HepG2 (cell line): ENCODE measurements at regions not wholly inside any gene's neighbourhood (a gene's known extent, or its start where the extent isn't known, plus 50 kb on each side); places are given as distances from the start of the nearest gene placed in this dataset.
A peak's percentile ranks its signal among the peaks of the same experiment; 100 is the strongest.

Experiments
- ATAC-seq: fragments of 200-7000 bp; cut with Tn5 transposase; 3 replicates; pipeline ENCODE4 v1.9.1; 2020; ENCODE audit warnings: mild to moderate bottlenecking, moderate library complexity
- BruUV-seq: library from RNA; stranded (reverse); fragments of 400-500 nt; replicated peaks from 2 replicates; lab custom pipeline; 2021; lab: Mats Ljungman, UMichigan
- CTCF ChIA-PET: fragments of 300-600 bp; formaldehyde crosslinking; extraction: SDS; loops from one replicate; lab custom pipeline; 2021; ENCODE audit warnings: low total read pairs, inconsistent platforms, low intra/inter-chr PET ratio; lab: Yijun Ruan, JAX
- POLR2A ChIA-PET: fragments of 350-600 bp; sonication (Branson Sonifier 250); formaldehyde crosslinking; loops from one replicate; lab custom pipeline; 2020; ENCODE audit warnings: antibody characterized with exemption, inconsistent platforms; lab: Yijun Ruan, JAX
- DNase-seq: peaks from one replicate; pipeline ENCODE4 v3.0.0-alpha.2; 2015; ENCODE audit warnings: low spot score
- FAIRE-seq: peaks from 3 replicates; lab custom pipeline; 2011; peaks lifted over from hg19 to GRCh38; lab: Jason Lieb, UNC
- H2AFZ ChIP-seq: one replicate; pipeline ENCODE4 v1.6.1; 2011; ENCODE audit warnings: low read length, inconsistent platforms
- H3K27ac ChIP-seq: fragments of 300-600 bp; 3 replicates; pipeline ENCODE4 v1.8.0; 2011; ENCODE audit warnings: mixed run types, mild to moderate bottlenecking, mixed read lengths, low read length, inconsistent platforms; ENCODE audit not compliant: insufficient read depth; ENCODE audit errors: extremely low read length
- H3K27me3 ChIP-seq, 2 experiments: fragments of 200-600 bp in 1 of 2; 2 replicates in 1 of 2; 3 replicates in 1 of 2; pipeline versions ENCODE4 v1.6.0 to v1.8.0; 2011; ENCODE audit warnings: low read length in 2 of 2, mild to moderate bottlenecking in 2 of 2, moderate library complexity in 2 of 2, inconsistent platforms in 1 of 2; ENCODE audit not compliant: insufficient read depth in 2 of 2, control insufficient read depth in 1 of 2
- H3K36me3 ChIP-seq, 2 experiments: fragments of 200-600 bp in 1 of 2; replicated peaks in 1 of 2; 2 replicates in 1 of 2; 3 replicates in 1 of 2; pipeline versions ENCODE4 v1.5.1 to v1.8.0; 2011; ENCODE audit warnings: low read length in 2 of 2, inconsistent platforms in 1 of 2; ENCODE audit not compliant: insufficient read depth in 2 of 2, control insufficient read depth in 1 of 2
- H3K4me1 ChIP-seq: 2 replicates; pipeline ENCODE4 v1.5.1; 2012; ENCODE audit warnings: low read length, inconsistent platforms; ENCODE audit not compliant: insufficient read depth
- H3K4me2 ChIP-seq: 2 replicates; pipeline ENCODE4 v1.6.0; 2011; ENCODE audit warnings: low read depth, low read length, inconsistent platforms
- H3K4me3 ChIP-seq, 3 experiments: fragments of 200-600 bp in 1 of 3; sonication (generic), shearing (Covaris generic) in 1 of 3; replicated peaks in 1 of 3; 2 replicates each; pipeline ENCODE4 v1.5.1; 2011 to 2016; ENCODE audit warnings: low read length in 3 of 3, inconsistent platforms in 2 of 3, low read depth in 2 of 3, mild to moderate bottlenecking in 2 of 3, control low read depth in 1 of 3, mixed read lengths in 1 of 3; ENCODE audit not compliant: insufficient read depth in 1 of 3
- H3K79me2 ChIP-seq: one replicate; pipeline ENCODE4 v1.6.1; 2011; ENCODE audit warnings: low read length, inconsistent platforms; ENCODE audit not compliant: insufficient read depth
- H3K9ac ChIP-seq: 2 replicates; pipeline ENCODE4 v1.6.0; 2011; ENCODE audit warnings: mild to moderate bottlenecking, low read depth, low read length, inconsistent platforms; ENCODE audit not compliant: insufficient read depth
- H3K9me3 ChIP-seq: 2 replicates; pipeline ENCODE4 v1.5.1; 2012; ENCODE audit warnings: mild to moderate bottlenecking, low read length
- H4K20me1 ChIP-seq: 2 replicates; pipeline ENCODE4 v1.6.0; 2011; ENCODE audit warnings: inconsistent platforms, mild to moderate bottlenecking, low read length, moderate library complexity; ENCODE audit not compliant: insufficient read depth
- ATRX ChIP-seq: sonication (generic); formaldehyde crosslinking; IDR thresholded peaks from 2 replicates; pipeline ENCODE4 v1.4.0; 2020; ENCODE audit warnings: missing genetic modification reagents, borderline replicate concordance
- CEBPB ChIP-seq: IDR thresholded peaks from 2 replicates; pipeline ENCODE4 v1.6.1; 2011; ENCODE audit warnings: low read depth, low read length, improper control_type of control experiment, borderline replicate concordance
- CEBPG ChIP-seq: IDR thresholded peaks from 2 replicates; pipeline ENCODE4 v1.6.1; 2016
- JUN ChIP-seq: sonication (generic); formaldehyde crosslinking; IDR thresholded peaks from 2 replicates; pipeline ENCODE4 v1.4.0; 2020; ENCODE audit warnings: mild to moderate bottlenecking, missing genetic modification reagents
- ZNF235 ChIP-seq: sonication (generic); formaldehyde crosslinking; IDR thresholded peaks from 2 replicates; pipeline ENCODE4 v1.8.1; 2023; ENCODE audit warnings: mild to moderate bottlenecking, missing genetic modification reagents, borderline replicate concordance
- WGBS: methylation state at CpG from one replicate; pipeline ENCODE4 v1.1.6; 2017; ENCODE audit warnings: low lambda C conversion rate; 5-methylcytosine and 5-hydroxymethylcytosine counted together
- in situ Hi-C: cut with HindIII; loops from 2 replicates; pipeline ENCODE4 v1.10.0; 2017; ENCODE audit warnings: low pct_unique_long_range_greater_than_20kb; ENCODE audit not compliant: extremely low pct_ligation_motif_present
- intact Hi-C: fragments of 100-400 bp; cut with micrococcal nuclease; formaldehyde crosslinking; loops from one replicate; pipeline ENCODE4 v1.10.0; 2022; ENCODE audit not compliant: unreplicated experiment
- TF ChIP-seq, protein P1 (sequence below): sonication (generic); formaldehyde crosslinking; IDR thresholded peaks from 2 replicates; pipeline ENCODE4 v1.4.0; 2020; ENCODE audit warnings: low read depth, missing genetic modification reagents

DNA sequence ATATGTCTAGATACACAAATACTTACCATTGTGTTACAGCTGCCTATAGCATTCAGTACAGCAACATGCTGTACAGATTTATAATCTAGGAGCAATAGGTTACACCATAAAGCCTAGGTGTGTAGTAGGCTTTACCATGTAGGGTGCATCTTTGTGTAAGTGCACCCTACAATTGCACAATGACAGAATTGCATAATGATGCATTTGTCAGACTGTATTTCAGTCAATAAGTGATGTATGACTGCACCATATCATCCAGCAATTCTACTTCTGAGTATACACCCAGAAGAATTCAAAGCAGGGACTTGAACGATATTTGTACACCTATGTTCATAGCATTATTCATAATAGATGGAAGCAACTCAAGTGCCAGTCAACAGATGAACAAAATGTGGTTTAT is 100.4 kb upstream of the SLC44A1 start:
- ChIA-PET POLR2A (no interaction called here), CTCF (no interaction called here)
- Histone ChIP-seq H3K27me3 (peaks cover 2 to 43% of the 10 kb centered on the region in 2 experiments; a peak in 4 of 5 replicates), H3K36me3 (no peaks in the 10 kb centered on the region), H3K9ac (no peak overlapping the region), H3K4me2 (no peak overlapping the region), H3K4me1 (no peaks in the 10 kb centered on the region), H3K27ac (no peak overlapping the region), H3K4me3 (no peak overlapping the region), H3K79me2 (no peaks in the 10 kb centered on the region), H3K9me3 (no peaks in the 10 kb centered on the region), H2AFZ (no peak overlapping the region), H4K20me1 (no peaks in the 10 kb centered on the region)
- DNase-seq (no peak), ATAC-seq (no peak), FAIRE-seq (no peak)
- in situ Hi-C loops (no loop called here), intact Hi-C loops (loop anchor here (5.0 kb wide), 1 partner anchor 152 kb away; no protein-coding TSS in a partner anchor)
- BruUV-seq = no TSS peak
- WGBS = 0% methylated on average over 1 of the region's 1 CpG
- peak; percentile 64; the same call in 1 of the 2 replicates for TF ChIP-seq CEBPB
- no peak for TF ChIP-seq ZNF235 (CRISPR knock-in tag)
- TF ChIP-seq, protein P1, sequence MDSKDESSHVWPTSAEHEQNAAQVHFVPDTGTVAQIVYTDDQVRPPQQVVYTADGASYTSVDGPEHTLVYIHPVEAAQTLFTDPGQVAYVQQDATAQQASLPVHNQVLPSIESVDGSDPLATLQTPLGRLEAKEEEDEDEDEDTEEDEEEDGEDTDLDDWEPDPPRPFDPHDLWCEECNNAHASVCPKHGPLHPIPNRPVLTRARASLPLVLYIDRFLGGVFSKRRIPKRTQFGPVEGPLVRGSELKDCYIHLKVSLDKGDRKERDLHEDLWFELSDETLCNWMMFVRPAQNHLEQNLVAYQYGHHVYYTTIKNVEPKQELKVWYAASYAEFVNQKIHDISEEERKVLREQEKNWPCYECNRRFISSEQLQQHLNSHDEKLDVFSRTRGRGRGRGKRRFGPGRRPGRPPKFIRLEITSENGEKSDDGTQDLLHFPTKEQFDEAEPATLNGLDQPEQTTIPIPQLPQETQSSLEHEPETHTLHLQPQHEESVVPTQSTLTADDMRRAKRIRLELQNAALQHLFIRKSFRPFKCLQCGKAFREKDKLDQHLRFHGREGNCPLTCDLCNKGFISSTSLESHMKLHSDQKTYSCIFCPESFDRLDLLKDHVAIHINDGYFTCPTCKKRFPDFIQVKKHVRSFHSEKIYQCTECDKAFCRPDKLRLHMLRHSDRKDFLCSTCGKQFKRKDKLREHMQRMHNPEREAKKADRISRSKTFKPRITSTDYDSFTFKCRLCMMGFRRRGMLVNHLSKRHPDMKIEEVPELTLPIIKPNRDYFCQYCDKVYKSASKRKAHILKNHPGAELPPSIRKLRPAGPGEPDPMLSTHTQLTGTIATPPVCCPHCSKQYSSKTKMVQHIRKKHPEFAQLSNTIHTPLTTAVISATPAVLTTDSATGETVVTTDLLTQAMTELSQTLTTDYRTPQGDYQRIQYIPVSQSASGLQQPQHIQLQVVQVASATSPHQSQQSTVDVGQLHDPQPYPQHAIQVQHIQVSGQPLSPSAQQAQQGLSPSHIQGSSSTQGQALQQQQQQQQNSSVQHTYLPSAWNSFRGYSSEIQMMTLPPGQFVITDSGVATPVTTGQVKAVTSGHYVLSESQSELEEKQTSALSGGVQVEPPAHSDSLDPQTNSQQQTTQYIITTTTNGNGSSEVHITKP (CRISPR knock-in tag) = no peak
- no peak for TF ChIP-seq JUN (CRISPR knock-in tag)
- TF ChIP-seq ATRX (CRISPR knock-in tag) = no peak
- TF ChIP-seq CEBPG (CRISPR knock-in tag) = peak; percentile 45; the same call in 1 of the 2 replicates
